Neural progenitor cell (in vitro differentiated cells): ENCODE measurements at regions not wholly inside any gene's neighbourhood (a gene's known extent, or its start where the extent isn't known, plus 50 kb on each side); places are given as distances from the start of the nearest gene placed in this dataset.

Experiments used
- EZH2 ChIP-seq: fragments of 200-600 bp; sonication (generic); IDR thresholded peaks from 2 replicates; pipeline ENCODE4 v1.6.1; 2017; ENCODE audit warnings: antibody characterized with exemption, mild to moderate bottlenecking, moderate library complexity
- TF ChIP-seq, protein P1 (sequence below): fragments of 200-600 bp; sonication (generic); IDR thresholded peaks from 2 replicates; pipeline ENCODE4 v1.5.1; 2017; ENCODE audit warnings: antibody characterized with exemption, mild to moderate bottlenecking

GRCh38 chr3:18185624-18186023 is 239.5 kb downstream of the SATB1 start:
- TF ChIP-seq, protein P1, sequence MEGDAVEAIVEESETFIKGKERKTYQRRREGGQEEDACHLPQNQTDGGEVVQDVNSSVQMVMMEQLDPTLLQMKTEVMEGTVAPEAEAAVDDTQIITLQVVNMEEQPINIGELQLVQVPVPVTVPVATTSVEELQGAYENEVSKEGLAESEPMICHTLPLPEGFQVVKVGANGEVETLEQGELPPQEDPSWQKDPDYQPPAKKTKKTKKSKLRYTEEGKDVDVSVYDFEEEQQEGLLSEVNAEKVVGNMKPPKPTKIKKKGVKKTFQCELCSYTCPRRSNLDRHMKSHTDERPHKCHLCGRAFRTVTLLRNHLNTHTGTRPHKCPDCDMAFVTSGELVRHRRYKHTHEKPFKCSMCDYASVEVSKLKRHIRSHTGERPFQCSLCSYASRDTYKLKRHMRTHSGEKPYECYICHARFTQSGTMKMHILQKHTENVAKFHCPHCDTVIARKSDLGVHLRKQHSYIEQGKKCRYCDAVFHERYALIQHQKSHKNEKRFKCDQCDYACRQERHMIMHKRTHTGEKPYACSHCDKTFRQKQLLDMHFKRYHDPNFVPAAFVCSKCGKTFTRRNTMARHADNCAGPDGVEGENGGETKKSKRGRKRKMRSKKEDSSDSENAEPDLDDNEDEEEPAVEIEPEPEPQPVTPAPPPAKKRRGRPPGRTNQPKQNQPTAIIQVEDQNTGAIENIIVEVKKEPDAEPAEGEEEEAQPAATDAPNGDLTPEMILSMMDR: no peak
- TF ChIP-seq EZH2: no peak
